AG09309 (cell line): ENCODE measurements at regions not wholly inside any gene's neighbourhood (a gene's known extent, or its start where the extent isn't known, plus 50 kb on each side); places are given as distances from the start of the nearest gene placed in this dataset.

Source experiments
- DNase-seq: peaks from one replicate; pipeline ENCODE4 v3.0.0-alpha.2; 2010; ENCODE audit warnings: low read depth
- H3K4me3 ChIP-seq: 2 replicates; pipeline ENCODE4 v1.5.1; 2011; ENCODE audit warnings: mild to moderate bottlenecking, low read depth, low read length, moderate library complexity; ENCODE audit not compliant: control insufficient read depth
- TF ChIP-seq, protein P1 (sequence below): IDR thresholded peaks from 2 replicates; pipeline ENCODE4 v1.5.1; 2011; ENCODE audit warnings: mild to moderate bottlenecking, low read depth, low read length, inconsistent platforms; ENCODE audit not compliant: insufficient read depth, control insufficient read depth; ENCODE audit errors: missing control alignments

DNA sequence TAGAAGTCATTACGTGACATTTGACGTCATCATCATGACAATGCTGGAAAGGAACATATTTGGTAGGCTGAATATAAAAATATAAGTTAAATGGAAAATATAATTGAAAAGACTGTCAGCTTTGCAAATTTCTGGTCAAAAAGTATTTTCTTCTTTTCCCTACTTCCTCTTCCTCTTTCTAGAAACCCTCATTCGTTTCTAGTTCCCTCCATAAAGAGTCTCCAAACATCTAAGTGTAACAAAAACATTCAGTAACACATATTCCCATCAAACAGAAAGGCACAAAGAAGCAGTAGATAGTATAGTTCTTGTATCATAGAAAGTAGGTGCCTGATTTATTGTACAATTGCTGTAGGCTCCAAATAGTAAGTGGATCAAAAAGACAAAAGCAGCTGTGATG, 150.8 kb upstream of the FAM83B start:
- H3K4me3 ChIP-seq = no peak overlapping the region
- no peak for DNase-seq
- TF ChIP-seq, protein P1, sequence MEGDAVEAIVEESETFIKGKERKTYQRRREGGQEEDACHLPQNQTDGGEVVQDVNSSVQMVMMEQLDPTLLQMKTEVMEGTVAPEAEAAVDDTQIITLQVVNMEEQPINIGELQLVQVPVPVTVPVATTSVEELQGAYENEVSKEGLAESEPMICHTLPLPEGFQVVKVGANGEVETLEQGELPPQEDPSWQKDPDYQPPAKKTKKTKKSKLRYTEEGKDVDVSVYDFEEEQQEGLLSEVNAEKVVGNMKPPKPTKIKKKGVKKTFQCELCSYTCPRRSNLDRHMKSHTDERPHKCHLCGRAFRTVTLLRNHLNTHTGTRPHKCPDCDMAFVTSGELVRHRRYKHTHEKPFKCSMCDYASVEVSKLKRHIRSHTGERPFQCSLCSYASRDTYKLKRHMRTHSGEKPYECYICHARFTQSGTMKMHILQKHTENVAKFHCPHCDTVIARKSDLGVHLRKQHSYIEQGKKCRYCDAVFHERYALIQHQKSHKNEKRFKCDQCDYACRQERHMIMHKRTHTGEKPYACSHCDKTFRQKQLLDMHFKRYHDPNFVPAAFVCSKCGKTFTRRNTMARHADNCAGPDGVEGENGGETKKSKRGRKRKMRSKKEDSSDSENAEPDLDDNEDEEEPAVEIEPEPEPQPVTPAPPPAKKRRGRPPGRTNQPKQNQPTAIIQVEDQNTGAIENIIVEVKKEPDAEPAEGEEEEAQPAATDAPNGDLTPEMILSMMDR = no peak

DNA sequence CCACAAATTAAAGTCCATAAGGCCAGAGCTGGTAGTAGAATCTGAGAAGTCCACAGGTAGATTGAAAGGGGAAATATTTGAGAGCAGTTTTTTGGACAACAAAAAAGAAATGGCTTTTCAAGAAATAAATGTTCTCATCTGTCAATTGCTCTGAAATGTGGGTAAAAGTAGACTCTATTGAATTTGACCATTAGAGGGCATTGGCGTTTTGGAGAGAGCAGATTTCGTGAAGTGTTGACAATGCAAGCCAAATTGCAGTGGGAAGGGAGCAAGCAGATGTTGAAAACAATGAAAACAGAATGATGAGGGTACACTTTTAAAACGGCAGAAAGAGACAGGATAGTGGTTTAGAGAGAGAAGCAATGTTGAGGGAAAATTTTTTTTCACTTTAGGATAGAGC, 149.1 kb upstream of the FAM83B start:
- H3K4me3 ChIP-seq = no peak overlapping the region
- no peak for DNase-seq
- TF ChIP-seq, protein P1 = peak; percentile 37

DNA sequence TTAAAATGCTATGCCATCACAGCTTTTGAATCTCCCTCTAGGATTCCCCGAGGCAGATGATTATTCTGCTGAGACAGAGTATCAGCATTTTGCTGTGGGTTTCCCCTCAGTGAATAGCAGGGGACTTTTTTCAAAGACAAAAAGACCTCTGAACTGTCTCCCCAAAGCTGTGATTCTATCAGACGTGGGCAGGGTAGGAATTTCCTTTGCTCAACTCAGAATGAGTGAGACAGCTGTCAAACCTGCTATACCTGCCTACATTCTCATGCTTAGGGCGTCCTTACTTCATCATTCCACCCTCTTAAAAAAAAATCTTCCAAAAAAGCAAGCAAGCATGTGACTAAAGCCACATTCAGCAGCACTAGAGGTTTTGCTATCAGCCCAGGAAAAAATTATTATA, 147.6 kb upstream of the FAM83B start:
- no peak for DNase-seq
- TF ChIP-seq, protein P1 = no peak

DNA sequence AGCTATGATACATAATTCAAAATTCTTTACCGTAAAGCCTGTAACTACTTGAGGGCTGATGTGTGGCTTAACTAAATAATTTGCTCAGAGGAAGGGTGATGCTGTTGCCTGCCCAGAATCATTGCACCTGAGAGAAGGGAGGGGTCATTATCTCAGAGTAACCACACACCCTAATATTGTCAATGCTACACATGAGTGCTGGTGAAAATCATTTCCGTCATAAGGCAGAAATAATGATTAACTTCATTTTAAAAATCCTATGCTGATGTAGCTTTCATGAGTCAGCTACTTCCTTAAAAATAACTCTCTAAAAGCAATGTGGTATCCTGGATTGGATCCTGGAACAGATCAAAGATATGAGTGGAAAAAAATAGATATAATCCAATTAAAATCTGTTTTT, 146.4 kb upstream of the FAM83B start:
- H3K4me3 ChIP-seq = no peak overlapping the region
- no peak for DNase-seq
- TF ChIP-seq, protein P1 = no peak

More for the DNA sequence above, 147.6 kb upstream of the FAM83B start:
- H3K4me3 ChIP-seq = no peak overlapping the region

DNA sequence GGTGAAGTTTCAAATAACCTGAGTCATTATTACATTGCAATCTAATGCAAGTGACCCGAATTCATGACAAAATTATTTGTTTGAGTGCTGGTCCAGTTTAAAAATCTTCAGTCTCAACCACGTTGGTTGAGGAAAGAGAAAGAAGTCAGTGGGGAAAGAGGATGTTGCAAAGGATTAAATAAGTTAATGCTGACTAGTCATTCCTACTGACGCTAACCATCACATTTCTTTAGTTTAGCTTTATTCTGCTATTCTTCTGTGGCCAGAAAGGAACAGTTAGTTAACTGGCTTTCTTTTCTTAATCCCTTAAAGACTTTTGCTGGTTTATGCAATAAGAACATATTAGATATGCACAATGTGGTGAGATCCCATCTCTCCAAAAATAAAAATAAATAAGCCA, 143.8 kb upstream of the FAM83B start:
- H3K4me3 ChIP-seq = no peak overlapping the region
- DNase-seq = no peak
- TF ChIP-seq, protein P1 = no peak

DNA sequence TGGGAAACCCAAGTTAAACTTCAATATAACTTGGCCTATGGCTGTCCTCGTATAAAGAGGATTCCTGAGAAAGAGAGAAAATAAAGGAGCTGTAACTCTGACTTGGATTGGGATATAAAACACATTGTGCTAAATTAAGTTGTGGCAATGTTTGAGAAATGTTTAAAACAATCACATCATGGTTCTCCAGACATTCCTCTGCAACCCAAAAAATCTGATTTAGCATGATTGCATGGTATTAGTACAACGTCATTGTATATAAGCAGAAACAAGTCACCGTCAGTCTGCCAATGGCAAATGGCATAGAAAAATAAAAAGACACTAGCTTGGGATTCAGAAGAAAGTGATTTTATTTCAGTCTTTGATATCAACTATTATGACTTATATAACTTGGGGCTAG, 140.2 kb upstream of the FAM83B start:
- no peak for DNase-seq
- H3K4me3 ChIP-seq = no peak overlapping the region
- TF ChIP-seq, protein P1 = no peak

DNA sequence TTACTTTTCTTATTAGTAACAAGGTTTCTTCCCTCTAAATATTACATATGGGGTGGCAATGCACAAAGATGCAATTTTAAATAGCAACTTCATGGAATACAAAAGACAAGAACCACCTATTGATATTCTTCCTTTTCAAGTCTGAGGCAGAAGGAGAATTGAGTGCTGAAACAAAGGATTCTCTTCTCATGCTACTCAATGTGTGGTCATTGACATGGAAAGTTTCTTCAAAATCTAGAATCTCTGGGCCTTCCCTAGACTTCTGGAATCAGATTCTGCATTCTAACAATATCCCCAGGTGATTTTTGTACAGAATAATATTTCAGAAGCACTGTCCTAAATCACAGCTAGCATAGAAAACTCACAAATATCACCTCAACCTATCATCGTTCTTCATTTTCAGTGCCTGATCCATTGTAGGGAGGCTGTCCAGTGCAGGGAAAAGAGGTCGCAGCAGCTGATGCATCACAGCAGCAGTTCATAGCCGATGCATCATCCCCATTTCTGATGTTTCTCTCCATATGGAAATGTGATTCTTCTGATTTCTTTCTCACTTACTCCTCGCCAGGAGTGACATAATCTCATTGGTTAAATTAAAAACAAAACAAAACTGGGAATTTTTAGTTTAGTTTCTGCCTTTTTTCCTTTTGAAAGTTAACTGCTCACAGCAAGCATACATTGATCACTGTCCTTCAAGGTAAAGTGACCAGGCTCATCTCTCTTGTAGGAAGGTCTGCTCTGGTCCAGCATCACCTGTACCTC, 139.5 kb upstream of the FAM83B start:
- TF ChIP-seq, protein P1 = no peak
- DNase-seq = no peak
- H3K4me3 ChIP-seq = no peak overlapping the region
